ENCODE measurements at regions not wholly inside any gene's neighbourhood (a gene's known extent, or its start where the extent isn't known, plus 50 kb on each side); places are given as distances from the start of the nearest gene placed in this dataset.

DNA sequence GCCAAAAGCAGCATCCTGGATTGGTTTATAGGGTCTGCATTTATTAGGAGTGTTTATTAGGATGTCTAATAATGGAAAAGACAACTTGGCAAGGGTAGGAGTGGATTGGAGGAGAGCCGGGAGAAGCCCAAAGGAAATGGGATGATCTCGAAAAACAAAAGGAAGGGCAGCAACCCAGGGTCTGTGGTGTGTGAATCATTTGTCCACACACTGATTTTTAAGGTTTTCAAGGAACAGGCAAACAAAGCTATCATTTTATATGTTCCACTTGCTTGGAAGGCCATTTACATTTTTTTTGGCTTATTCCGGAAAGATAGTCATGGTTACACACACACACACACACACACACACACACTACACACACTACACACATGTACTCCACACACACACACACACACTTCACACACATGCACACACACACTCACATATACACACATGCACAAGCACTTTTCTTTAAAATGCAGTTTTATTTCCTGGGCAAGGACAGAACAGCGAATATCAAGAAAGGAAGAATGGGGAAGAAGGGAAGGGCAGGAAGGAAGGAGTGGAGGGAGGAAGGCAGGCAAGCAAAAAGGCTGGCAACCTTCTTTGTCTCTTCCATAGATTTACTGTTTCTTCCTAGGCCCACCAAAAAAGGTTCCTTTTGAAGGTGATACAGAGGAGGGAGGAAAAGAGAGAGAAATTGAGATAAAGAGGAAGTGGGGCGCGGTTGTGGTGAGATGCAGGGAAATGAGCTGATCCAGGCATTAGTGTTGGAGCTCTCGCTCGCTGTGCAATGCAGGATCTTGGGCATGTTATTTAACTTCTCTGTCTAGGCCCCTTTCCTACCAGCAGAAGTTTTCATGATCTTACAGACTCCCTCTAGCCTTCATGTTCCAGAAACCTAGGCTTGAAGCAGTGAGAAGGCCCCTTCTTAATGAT, 88.6 kb upstream of the MAML3 start:
- Histone ChIP-seq H4K20me1 (ENCODE audit: insufficient read depth) (no peaks in the 10 kb centered on the region), H3K36me3 (ENCODE audit: control insufficient read depth in 1 of 2, insufficient read depth in 2 of 2, low read length in 2 of 2) (no peaks in the 10 kb centered on the region), H3K9ac (ENCODE audit: low read length) (no peak overlapping the region), H3K4me2 (ENCODE audit: low read length) (no peak overlapping the region), H3K4me3 (replicated peaks in 1 of 2; ENCODE audit: low read depth in 1 of 2, low read length in 2 of 2) (no peak overlapping the region), H3K9me3 (ENCODE audit: control insufficient read depth in 1 of 2, insufficient read depth in 1 of 2, low read depth in 1 of 2, low read length in 2 of 2) (no peaks in the 10 kb centered on the region), H3K27ac (ENCODE audit: low read depth, low read length) (no peak overlapping the region), H3K4me1 (ENCODE audit: control insufficient read depth in 1 of 2, insufficient read depth in 2 of 2, low read length in 2 of 2) (peaks cover 0 to 4% of the 10 kb centered on the region in 2 experiments; a peak in 1 of 4 replicates), H3K79me2 (ENCODE audit: insufficient read depth, low read length) (no peaks in the 10 kb centered on the region), H2AFZ (ENCODE audit: low read depth, low read length, poor library complexity, severe bottlenecking) (no peak overlapping the region), H3K27me3 (ENCODE audit: insufficient read depth, low read length) (no peaks in the 10 kb centered on the region), H3K9me2 (ENCODE audit: insufficient read depth) (no peaks in the 10 kb centered on the region)
- DNase-seq (ENCODE audit: low read depth, low spot score): no peak
- intact Hi-C loops (cut with micrococcal nuclease): no loop called here
- CTCF ChIA-PET: no interaction called here
- RAD21 ChIA-PET (ENCODE audit: low non-redundant PET in 1 of 2, low total read pairs in 2 of 2, uncharacterized antibody in 2 of 2, unreplicated experiment in 2 of 2): no interaction called here
- no TSS peak for BruUV-seq (replicated peaks)
- TF ChIP-seq SIN3A (IDR thresholded peaks at IDR 0.05; ENCODE audit: low read depth): no peak
- no peak for ATAC-seq
- POLR2A ChIA-PET: no interaction called here

DNA sequence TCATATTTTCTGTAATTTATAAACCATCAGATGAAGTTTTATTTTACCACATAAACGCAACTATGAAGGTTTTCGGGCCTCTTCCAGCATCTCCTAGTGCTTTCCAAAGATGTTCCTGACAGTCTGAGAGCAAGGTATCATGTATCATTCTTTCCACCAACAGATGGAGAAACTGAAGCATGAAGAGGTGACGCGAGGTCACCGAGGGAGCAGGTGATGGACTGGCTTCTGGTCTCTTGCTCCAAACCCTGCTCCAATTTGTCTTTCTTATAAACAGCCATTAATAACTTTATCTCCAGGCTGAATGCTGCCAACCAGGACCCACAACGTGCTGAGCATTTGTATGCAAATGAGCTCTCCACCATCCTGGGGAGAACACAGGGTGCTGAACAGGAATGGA, 86.3 kb upstream of the MAML3 start:
- ATAC-seq: no peak
- Histone ChIP-seq H3K4me3 (replicated peaks in 1 of 2; ENCODE audit: low read depth in 1 of 2, low read length in 2 of 2) (no peak overlapping the region), H3K9ac (ENCODE audit: low read length) (no peak overlapping the region), H3K36me3 (ENCODE audit: control insufficient read depth in 1 of 2, insufficient read depth in 2 of 2, low read length in 2 of 2) (no peaks in the 10 kb centered on the region), H3K27ac (ENCODE audit: low read depth, low read length) (no peak overlapping the region), H2AFZ (ENCODE audit: low read depth, low read length, poor library complexity, severe bottlenecking) (no peak overlapping the region), H3K9me2 (ENCODE audit: insufficient read depth) (no peaks in the 10 kb centered on the region), H3K4me2 (ENCODE audit: low read length) (no peak overlapping the region), H3K79me2 (ENCODE audit: insufficient read depth, low read length) (no peaks in the 10 kb centered on the region), H4K20me1 (ENCODE audit: insufficient read depth) (no peaks in the 10 kb centered on the region), H3K27me3 (ENCODE audit: insufficient read depth, low read length) (no peaks in the 10 kb centered on the region), H3K9me3 (ENCODE audit: control insufficient read depth in 1 of 2, insufficient read depth in 1 of 2, low read depth in 1 of 2, low read length in 2 of 2) (no peaks in the 10 kb centered on the region), H3K4me1 (ENCODE audit: control insufficient read depth in 1 of 2, insufficient read depth in 2 of 2, low read length in 2 of 2) (peaks cover 0 to 4% of the 10 kb centered on the region in 2 experiments; a peak in 1 of 4 replicates)
- intact Hi-C loops (cut with micrococcal nuclease): no loop called here
- ChIA-PET RAD21 (ENCODE audit: low non-redundant PET in 1 of 2, low total read pairs in 2 of 2, uncharacterized antibody in 2 of 2, unreplicated experiment in 2 of 2) (no interaction called here), CTCF (no interaction called here), POLR2A (no interaction called here)
- DNase-seq (ENCODE audit: low read depth, low spot score): no peak
- no TSS peak for BruUV-seq (replicated peaks)
- TF ChIP-seq CEBPB (IDR thresholded peaks at IDR 0.05; ENCODE audit: low read depth) (no peak), ELF1 (IDR thresholded peaks at IDR 0.05; ENCODE audit: borderline replicate concordance, low read depth) (no peak), JUND (IDR thresholded peaks at IDR 0.05) (no peak), TCF7L2 (IDR thresholded peaks at IDR 0.05; ENCODE audit: borderline replicate concordance, extremely low read depth, insufficient read depth, insufficient read length) (no peak), SP1 (IDR thresholded peaks at IDR 0.05; ENCODE audit: low read depth) (no peak), CBX3 (IDR thresholded peaks at IDR 0.05; ENCODE audit: low read depth) (no peak), POLR2AphosphoS5 (IDR thresholded peaks at IDR 0.05; ENCODE audit: low read depth, low read length) (no peak), SRF (IDR thresholded peaks at IDR 0.05; ENCODE audit: low read depth) (no peak), ZNF274 (IDR thresholded peaks at IDR 0.05; ENCODE audit: low read depth, low read length) (no peak), YY1 (IDR thresholded peaks at IDR 0.05; ENCODE audit: extremely low read depth, insufficient replicate concordance, low read depth, low read length) (no peak), SIN3A (IDR thresholded peaks at IDR 0.05; ENCODE audit: low read depth) (no peak), ZFX (IDR thresholded peaks at IDR 0.05) (no peak), EZH2phosphoT487 (IDR thresholded peaks at IDR 0.05; ENCODE audit: borderline replicate concordance) (no peak), RAD21 (IDR thresholded peaks at IDR 0.05; ENCODE audit: low read depth) (no peak)
- TF ChIP-seq, protein P1, sequence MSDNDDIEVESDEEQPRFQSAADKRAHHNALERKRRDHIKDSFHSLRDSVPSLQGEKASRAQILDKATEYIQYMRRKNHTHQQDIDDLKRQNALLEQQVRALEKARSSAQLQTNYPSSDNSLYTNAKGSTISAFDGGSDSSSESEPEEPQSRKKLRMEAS (IDR thresholded peaks at IDR 0.05): no peak
- TF ChIP-seq, protein P2, sequence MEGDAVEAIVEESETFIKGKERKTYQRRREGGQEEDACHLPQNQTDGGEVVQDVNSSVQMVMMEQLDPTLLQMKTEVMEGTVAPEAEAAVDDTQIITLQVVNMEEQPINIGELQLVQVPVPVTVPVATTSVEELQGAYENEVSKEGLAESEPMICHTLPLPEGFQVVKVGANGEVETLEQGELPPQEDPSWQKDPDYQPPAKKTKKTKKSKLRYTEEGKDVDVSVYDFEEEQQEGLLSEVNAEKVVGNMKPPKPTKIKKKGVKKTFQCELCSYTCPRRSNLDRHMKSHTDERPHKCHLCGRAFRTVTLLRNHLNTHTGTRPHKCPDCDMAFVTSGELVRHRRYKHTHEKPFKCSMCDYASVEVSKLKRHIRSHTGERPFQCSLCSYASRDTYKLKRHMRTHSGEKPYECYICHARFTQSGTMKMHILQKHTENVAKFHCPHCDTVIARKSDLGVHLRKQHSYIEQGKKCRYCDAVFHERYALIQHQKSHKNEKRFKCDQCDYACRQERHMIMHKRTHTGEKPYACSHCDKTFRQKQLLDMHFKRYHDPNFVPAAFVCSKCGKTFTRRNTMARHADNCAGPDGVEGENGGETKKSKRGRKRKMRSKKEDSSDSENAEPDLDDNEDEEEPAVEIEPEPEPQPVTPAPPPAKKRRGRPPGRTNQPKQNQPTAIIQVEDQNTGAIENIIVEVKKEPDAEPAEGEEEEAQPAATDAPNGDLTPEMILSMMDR (IDR thresholded peaks at IDR 0.05 in 2 of 3, conservative IDR thresholded peaks at IDR 0.05 in 1 of 3; ENCODE audit: borderline replicate concordance in 1 of 3, insufficient read depth in 1 of 3, low read depth in 2 of 3, low read length in 2 of 3): no peak
- TF ChIP-seq, protein P3, sequence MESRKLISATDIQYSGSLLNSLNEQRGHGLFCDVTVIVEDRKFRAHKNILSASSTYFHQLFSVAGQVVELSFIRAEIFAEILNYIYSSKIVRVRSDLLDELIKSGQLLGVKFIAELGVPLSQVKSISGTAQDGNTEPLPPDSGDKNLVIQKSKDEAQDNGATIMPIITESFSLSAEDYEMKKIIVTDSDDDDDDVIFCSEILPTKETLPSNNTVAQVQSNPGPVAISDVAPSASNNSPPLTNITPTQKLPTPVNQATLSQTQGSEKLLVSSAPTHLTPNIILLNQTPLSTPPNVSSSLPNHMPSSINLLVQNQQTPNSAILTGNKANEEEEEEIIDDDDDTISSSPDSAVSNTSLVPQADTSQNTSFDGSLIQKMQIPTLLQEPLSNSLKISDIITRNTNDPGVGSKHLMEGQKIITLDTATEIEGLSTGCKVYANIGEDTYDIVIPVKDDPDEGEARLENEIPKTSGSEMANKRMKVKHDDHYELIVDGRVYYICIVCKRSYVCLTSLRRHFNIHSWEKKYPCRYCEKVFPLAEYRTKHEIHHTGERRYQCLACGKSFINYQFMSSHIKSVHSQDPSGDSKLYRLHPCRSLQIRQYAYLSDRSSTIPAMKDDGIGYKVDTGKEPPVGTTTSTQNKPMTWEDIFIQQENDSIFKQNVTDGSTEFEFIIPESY (IDR thresholded peaks at IDR 0.05; ENCODE audit: extremely low read depth, insufficient replicate concordance, low read length): no peak

Data from HCT116 (cell line).